ENCODE measurements at regions not wholly inside any gene's neighbourhood (a gene's known extent, or its start where the extent isn't known, plus 50 kb on each side); places are given as distances from the start of the nearest gene placed in this dataset.
"Not testable (repeated sequence)": the region's sequence is repeated elsewhere in the genome, so short reads cannot be mapped to it uniquely, and the experiment has no call there.

- not testable (repeated sequence) for TF ChIP-seq CTCF (conservative IDR thresholded peaks at IDR 0.05; ENCODE audit: low read length); EZH2phosphoT487 (IDR thresholded peaks at IDR 0.05; ENCODE audit: borderline replicate concordance, low read depth, low read length)
Observed at GRCh38 chr1:163596106-163596505, 274.4 kb downstream of the NUF2 start.
